Testis (tissue), 2 donors: ENCODE measurements at regions not wholly inside any gene's neighbourhood (a gene's known extent, or its start where the extent isn't known, plus 50 kb on each side); places are given as distances from the start of the nearest gene placed in this dataset.

Experiments used
- CTCF ChIP-seq, 3 experiments: fragments of 450-650 bp in 2 of 3; fragments of 200-600 bp in 1 of 3; sonication (generic) in 1 of 3; IDR thresholded peaks; one replicate each; pipeline ENCODE4 v1.5.1; 2016 to 2019; ENCODE audit warnings: antibody characterized with exemption in 3 of 3, mild to moderate bottlenecking in 2 of 3, moderate library complexity in 1 of 3
- POLR2A ChIP-seq: fragments of 450-650 bp; IDR thresholded peaks from one replicate; pipeline ENCODE4 v1.6.1; 2017; ENCODE audit warnings: antibody characterized with exemption, mild to moderate bottlenecking, moderate library complexity

DNA sequence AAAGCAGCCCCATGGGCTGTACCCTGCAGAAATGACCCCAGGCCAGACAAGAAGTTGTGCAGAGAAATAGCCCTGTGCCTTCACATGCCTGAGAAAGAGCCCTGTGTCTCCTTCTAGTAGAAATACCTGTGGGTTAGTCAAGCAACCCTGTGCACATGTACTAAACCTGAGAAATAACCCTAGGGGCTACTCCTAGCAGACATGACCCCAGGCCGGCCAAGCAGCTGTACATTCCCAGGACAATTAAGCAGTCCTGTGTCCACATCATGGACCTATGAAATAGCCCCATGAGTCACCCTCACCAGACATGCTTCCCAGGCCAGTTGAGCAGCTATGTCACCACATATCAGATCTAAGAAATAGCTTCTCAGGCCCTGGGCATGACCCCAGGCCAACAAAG, 519.7 kb upstream of the CA10 start:
- TF ChIP-seq CTCF (IDR thresholded peaks at IDR 0.05) (no peak), POLR2A (no peak)
